PC-9 (cell line): ENCODE measurements at regions not wholly inside any gene's neighbourhood (a gene's known extent, or its start where the extent isn't known, plus 50 kb on each side); places are given as distances from the start of the nearest gene placed in this dataset.

Source experiments
- BruUV-seq: library from RNA; stranded (reverse); fragments of 400-500 nt; replicated peaks from 2 replicates; lab custom pipeline; 2021; lab: Mats Ljungman, UMichigan
- CTCF ChIA-PET: fragments of 300-600 bp; sonication (Branson Sonifier 250); formaldehyde crosslinking; loops from one replicate; lab custom pipeline; 2022; ENCODE audit warnings: antibody characterized with exemption; lab: Charles Lee
- POLR2A ChIA-PET: fragments of 300-600 bp; sonication (Branson Sonifier 250); formaldehyde crosslinking; loops from one replicate; lab custom pipeline; 2022; ENCODE audit warnings: antibody characterized with exemption; ENCODE audit not compliant: unreplicated experiment; lab: Charles Lee
- DNase-seq, 2 experiments: peaks; one replicate each; pipeline versions ENCODE4 v3.0.0 to v3.0.0-alpha.2; 2015 to 2022; ENCODE audit warnings: mixed read lengths in 1 of 2
- H2AFZ ChIP-seq: fragments of 200-600 bp; sonication (generic); 2 replicates; pipeline ENCODE4 v1.8.1; 2017; ENCODE audit warnings: antibody characterized with exemption
- H3F3A ChIP-seq: fragments of 200-600 bp; sonication (generic); 2 replicates; pipeline ENCODE4 v1.8.1; 2017; ENCODE audit warnings: antibody characterized with exemption, mild to moderate bottlenecking, low read depth; ENCODE audit not compliant: insufficient read depth
- H3K27ac ChIP-seq: fragments of 200-600 bp; sonication (generic); 2 replicates; pipeline ENCODE4 v1.6.1; 2016; ENCODE audit warnings: mixed run types
- H3K27me3 ChIP-seq: fragments of 200-600 bp; sonication (generic); 2 replicates; pipeline ENCODE4 v1.6.1; 2016; ENCODE audit warnings: low read depth, mixed run types; ENCODE audit not compliant: insufficient read depth
- H3K36me3 ChIP-seq: fragments of 200-600 bp; sonication (generic); 2 replicates; pipeline ENCODE4 v1.6.1; 2016; ENCODE audit warnings: low read depth, mixed run types
- H3K4me1 ChIP-seq: fragments of 200-600 bp; sonication (generic); replicated peaks from 2 replicates; pipeline ENCODE4 v1.6.1; 2016; ENCODE audit warnings: mixed run types; ENCODE audit not compliant: insufficient read depth
- H3K4me2 ChIP-seq: fragments of 200-600 bp; sonication (generic); 2 replicates; pipeline ENCODE4 v1.6.1; 2017; ENCODE audit warnings: mixed run types
- H3K4me3 ChIP-seq: fragments of 200-600 bp; sonication (generic); 2 replicates; pipeline ENCODE4 v1.6.1; 2016; ENCODE audit warnings: mixed run types
- H3K79me2 ChIP-seq: fragments of 200-600 bp; sonication (generic); 2 replicates; pipeline ENCODE4 v1.6.1; 2017; ENCODE audit warnings: low read depth, mixed run types
- H3K9me2 ChIP-seq: fragments of 200-600 bp; sonication (generic); 2 replicates; pipeline ENCODE4 v1.8.1; 2017; ENCODE audit warnings: mild to moderate bottlenecking; ENCODE audit not compliant: insufficient read depth
- H3K9me3 ChIP-seq: fragments of 200-600 bp; sonication (generic); 2 replicates; pipeline ENCODE4 v1.8.1; 2016; ENCODE audit warnings: low read depth; ENCODE audit not compliant: insufficient read depth
- H4K20me1 ChIP-seq: fragments of 200-600 bp; sonication (generic); 2 replicates; pipeline ENCODE4 v1.8.1; 2017; ENCODE audit not compliant: insufficient read depth
- CTCF ChIP-seq: fragments of 200-600 bp; sonication (generic); conservative IDR thresholded peaks from 2 replicates; pipeline ENCODE4 v1.6.1; 2017; ENCODE audit warnings: mixed run types, antibody characterized with exemption, mild to moderate bottlenecking, moderate library complexity
- EZH2 ChIP-seq: fragments of 200-600 bp; sonication (generic); IDR thresholded peaks from 2 replicates; pipeline ENCODE4 v1.8.0; 2017; ENCODE audit warnings: antibody characterized with exemption, low read depth
- intact Hi-C: fragments of 100-400 bp; cut with micrococcal nuclease; formaldehyde crosslinking; loops from one replicate; pipeline ENCODE4 v1.10.0; 2022; ENCODE audit not compliant: unreplicated experiment

- ChIA-PET POLR2A (no interaction called here), CTCF (no interaction called here)
- TF ChIP-seq CTCF, result no peak
- no peak for TF ChIP-seq EZH2
- H3K9me2 ChIP-seq, result no peaks in the 10 kb centered on the region
- H3K4me1 ChIP-seq, result no peaks in the 10 kb centered on the region
- intact Hi-C loops, result no loop called here
- H4K20me1 ChIP-seq, result no peaks in the 10 kb centered on the region
- H3K4me2 ChIP-seq, result no peak overlapping the region
- no peak overlapping the region for H3K27ac ChIP-seq
- no peaks in the 10 kb centered on the region for H3K9me3 ChIP-seq
- no peak overlapping the region for H3K4me3 ChIP-seq
- no peak for DNase-seq
- H3F3A ChIP-seq, result no peaks in the 10 kb centered on the region
- H3K27me3 ChIP-seq, result no peaks in the 10 kb centered on the region
- no peak overlapping the region for H2AFZ ChIP-seq
- no peaks in the 10 kb centered on the region for H3K79me2 ChIP-seq
- no peaks in the 10 kb centered on the region for H3K36me3 ChIP-seq
- no TSS peak for BruUV-seq
Observed at GRCh38 chr7:96936621-96937020, 68.7 kb upstream of the DLX6 start.

DNA sequence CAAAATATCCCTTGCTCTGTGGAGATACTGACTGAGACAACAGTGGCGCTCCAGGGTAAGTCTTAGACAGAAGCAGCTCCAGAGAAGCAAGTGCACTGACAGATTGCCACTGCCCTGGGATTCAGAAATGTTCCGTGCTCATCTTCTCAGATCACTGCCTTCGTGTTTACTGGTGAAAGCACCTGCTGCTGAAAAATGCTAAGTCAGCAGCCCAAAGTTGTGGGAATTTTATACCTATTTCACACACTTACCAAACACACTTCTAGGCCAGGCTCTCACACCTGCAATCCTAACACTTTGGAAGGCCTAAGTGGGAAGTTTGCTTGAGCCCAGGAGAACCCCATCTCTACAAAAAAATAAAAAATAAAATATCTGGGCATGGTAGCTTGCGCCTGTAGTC, 63.2 kb upstream of the DLX6 start:
- H3K27me3 ChIP-seq, result no peaks in the 10 kb centered on the region
- ChIA-PET POLR2A (no interaction called here), CTCF (no interaction called here)
- no peaks in the 10 kb centered on the region for H3K9me3 ChIP-seq
- intact Hi-C loops, result no loop called here
- no peak overlapping the region for H2AFZ ChIP-seq
- H3K9me2 ChIP-seq, result no peaks in the 10 kb centered on the region
- no peak overlapping the region for H3K27ac ChIP-seq
- no peaks in the 10 kb centered on the region for H3K36me3 ChIP-seq
- no peak overlapping the region for H3K4me3 ChIP-seq
- no peaks in the 10 kb centered on the region for H3F3A ChIP-seq
- no peaks in the 10 kb centered on the region for H4K20me1 ChIP-seq
- H3K79me2 ChIP-seq, result no peaks in the 10 kb centered on the region
- no peak for DNase-seq
- no peaks in the 10 kb centered on the region for H3K4me1 ChIP-seq
- H3K4me2 ChIP-seq, result no peak overlapping the region
- no peak for TF ChIP-seq EZH2
- no peak for TF ChIP-seq CTCF
- BruUV-seq, result no TSS peak

- intact Hi-C loops, result no loop called here
- POLR2A ChIA-PET, result no interaction called here
Observed at GRCh38 chr7:96949766-96950165, 55.6 kb upstream of the DLX6 start.

More at GRCh38 chr7:96949766-96950165, 55.6 kb upstream of the DLX6 start:
- Histone ChIP-seq H3K4me1 (no peaks in the 10 kb centered on the region), H3K36me3 (no peaks in the 10 kb centered on the region), H3K9me2 (no peaks in the 10 kb centered on the region), H3K79me2 (no peaks in the 10 kb centered on the region), H3K4me3 (no peak overlapping the region), H3K4me2 (no peak overlapping the region), H3K27me3 (no peaks in the 10 kb centered on the region), H3F3A (no peaks in the 10 kb centered on the region), H3K27ac (no peak overlapping the region), H2AFZ (no peak overlapping the region), H4K20me1 (no peaks in the 10 kb centered on the region), H3K9me3 (no peaks in the 10 kb centered on the region)
- TF ChIP-seq EZH2, result no peak
- TF ChIP-seq CTCF, result no peak
- no TSS peak for BruUV-seq
- DNase-seq, result no peak
- CTCF ChIA-PET, result no interaction called here
